Right lobe of liver (tissue), 4 donors: ENCODE measurements at regions not wholly inside any gene's neighbourhood (a gene's known extent, or its start where the extent isn't known, plus 50 kb on each side); places are given as distances from the start of the nearest gene placed in this dataset.
"Not testable (repeated sequence)": the region's sequence is repeated elsewhere in the genome, so short reads cannot be mapped to it uniquely, and the experiment has no call there.

Experiments used
- POLR2A ChIP-seq: fragments of 450-650 bp; IDR thresholded peaks from one replicate; pipeline ENCODE4 v1.6.1; 2017; ENCODE audit warnings: antibody characterized with exemption, mild to moderate bottlenecking
- TF ChIP-seq, protein P1 (sequence below), 4 donors: fragments of 200-600 bp in 3 of 4; fragments of 450-650 bp in 1 of 4; IDR thresholded peaks; one replicate each; pipeline versions ENCODE4 v1.5.1 to v1.8.0; 2016 to 2022; ENCODE audit warnings: antibody characterized with exemption in 4 of 4, mild to moderate bottlenecking in 2 of 4
- donor health status: DM: no; HTN: no; CAD: no.
- donor health status: DM: no; HTN: no; CAD: no.
- donor health status: DM: no; HTN: yes; CAD: no.

DNA sequence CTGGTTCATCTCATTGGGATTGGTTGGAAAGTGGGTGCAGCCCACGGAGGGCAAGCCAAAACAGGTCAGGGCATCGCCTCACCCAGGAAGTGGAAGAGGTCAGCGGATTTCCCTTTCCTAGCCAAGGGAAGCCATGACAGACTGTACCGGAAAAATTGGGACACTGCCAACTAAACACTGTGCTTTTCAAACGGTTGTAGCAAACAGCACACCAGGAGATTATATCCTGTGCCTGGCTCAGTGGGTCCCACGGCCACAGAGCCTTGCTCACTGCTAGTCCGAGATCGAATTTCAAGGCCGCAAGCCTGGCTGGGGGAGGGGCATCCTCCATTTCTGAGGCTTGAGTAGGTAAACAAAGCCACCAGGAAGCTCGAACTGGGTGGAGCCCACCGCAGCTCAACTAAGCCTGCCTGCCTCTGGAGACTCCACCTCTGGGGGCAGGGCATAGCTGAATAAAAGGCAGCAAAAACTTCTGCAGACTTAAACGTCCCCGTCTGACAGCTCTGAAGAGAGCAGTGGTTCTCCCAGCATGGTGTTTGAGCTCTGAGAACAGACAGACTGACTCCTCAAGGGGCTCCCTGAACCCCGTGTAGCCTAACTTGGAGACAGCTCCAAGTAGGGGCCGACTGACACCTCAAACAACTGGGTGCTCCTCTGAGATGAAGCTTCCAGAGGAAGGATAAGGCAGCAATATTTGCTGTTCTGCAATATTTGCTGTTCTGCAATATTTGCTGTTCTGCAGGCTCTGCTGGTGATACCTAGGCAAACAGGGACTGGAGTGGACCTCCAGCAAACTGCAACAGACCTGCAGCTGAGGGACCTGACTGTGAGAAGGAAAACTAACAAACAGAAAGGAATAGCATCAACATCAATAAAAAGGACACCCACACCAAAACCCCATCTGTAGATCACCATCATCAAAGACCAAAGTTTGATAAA is 191.0 kb upstream of the IRAK1BP1 start:
- TF ChIP-seq, protein P1, sequence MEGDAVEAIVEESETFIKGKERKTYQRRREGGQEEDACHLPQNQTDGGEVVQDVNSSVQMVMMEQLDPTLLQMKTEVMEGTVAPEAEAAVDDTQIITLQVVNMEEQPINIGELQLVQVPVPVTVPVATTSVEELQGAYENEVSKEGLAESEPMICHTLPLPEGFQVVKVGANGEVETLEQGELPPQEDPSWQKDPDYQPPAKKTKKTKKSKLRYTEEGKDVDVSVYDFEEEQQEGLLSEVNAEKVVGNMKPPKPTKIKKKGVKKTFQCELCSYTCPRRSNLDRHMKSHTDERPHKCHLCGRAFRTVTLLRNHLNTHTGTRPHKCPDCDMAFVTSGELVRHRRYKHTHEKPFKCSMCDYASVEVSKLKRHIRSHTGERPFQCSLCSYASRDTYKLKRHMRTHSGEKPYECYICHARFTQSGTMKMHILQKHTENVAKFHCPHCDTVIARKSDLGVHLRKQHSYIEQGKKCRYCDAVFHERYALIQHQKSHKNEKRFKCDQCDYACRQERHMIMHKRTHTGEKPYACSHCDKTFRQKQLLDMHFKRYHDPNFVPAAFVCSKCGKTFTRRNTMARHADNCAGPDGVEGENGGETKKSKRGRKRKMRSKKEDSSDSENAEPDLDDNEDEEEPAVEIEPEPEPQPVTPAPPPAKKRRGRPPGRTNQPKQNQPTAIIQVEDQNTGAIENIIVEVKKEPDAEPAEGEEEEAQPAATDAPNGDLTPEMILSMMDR (IDR thresholded peaks at IDR 0.05) = not testable (repeated sequence)
- TF ChIP-seq POLR2A = not testable (repeated sequence)
